Suppressor macrophage treated with lipopolysaccharide for 4 hours (primary cell): ENCODE measurements at regions not wholly inside any gene's neighbourhood (a gene's known extent, or its start where the extent isn't known, plus 50 kb on each side); places are given as distances from the start of the nearest gene placed in this dataset.
A peak's percentile ranks its signal among the peaks of the same experiment; 100 is the strongest.
"Not testable (repeated sequence)": the region's sequence is repeated elsewhere in the genome, so short reads cannot be mapped to it uniquely, and the experiment has no call there.

Source experiments
- DNase-seq: peaks from one replicate; pipeline ENCODE4 v3.0.0-alpha.2; 2020

- no peak for DNase-seq
These were observed 184.5 kb upstream of the SLC24A3 start for GRCh38 chr20:19027971-19028370.

GRCh38 chr20:19041787-19042186 is 170.7 kb upstream of the SLC24A3 start:
- no peak for DNase-seq

- DNase-seq: no peak
These were observed 167.1 kb upstream of the SLC24A3 start for GRCh38 chr20:19045371-19045770.

GRCh38 chr20:19047040-19047950 is 165.1 kb upstream of the SLC24A3 start:
- no peak for DNase-seq

- no peak for DNase-seq
These were observed 164.5 kb upstream of the SLC24A3 start for GRCh38 chr20:19047951-19048296.

GRCh38 chr20:19048995-19049501 is 163.4 kb upstream of the SLC24A3 start:
- DNase-seq: no peak

GRCh38 chr20:19049514-19049913 is 162.9 kb upstream of the SLC24A3 start:
- no peak for DNase-seq

GRCh38 chr20:19056909-19057308 is 155.5 kb upstream of the SLC24A3 start:
- peak; percentile 4 for DNase-seq

- not testable (repeated sequence) for DNase-seq
These were observed 147.7 kb upstream of the SLC24A3 start for GRCh38 chr20:19064788-19065187.

- DNase-seq: no peak
These were observed 144.5 kb upstream of the SLC24A3 start for GRCh38 chr20:19067986-19068385.

- no peak for DNase-seq
These were observed 142.4 kb upstream of the SLC24A3 start for GRCh38 chr20:19070026-19070425.

- DNase-seq: peak; percentile 5
These were observed 141.6 kb upstream of the SLC24A3 start for GRCh38 chr20:19070681-19071445.

GRCh38 chr20:19071446-19071725 is 141.1 kb upstream of the SLC24A3 start:
- DNase-seq: no peak

- DNase-seq: no peak
These were observed 140.4 kb upstream of the SLC24A3 start for GRCh38 chr20:19071902-19072498.

GRCh38 chr20:19072988-19073387 is 139.5 kb upstream of the SLC24A3 start:
- DNase-seq: no peak

- no peak for DNase-seq
These were observed 138.7 kb upstream of the SLC24A3 start for GRCh38 chr20:19073584-19074218.

- DNase-seq: no peak
These were observed 138.1 kb upstream of the SLC24A3 start for GRCh38 chr20:19074356-19074755.

- peak; percentile 37 for DNase-seq
These were observed 137.5 kb upstream of the SLC24A3 start for GRCh38 chr20:19074828-19075516.

- DNase-seq: no peak
These were observed 134.8 kb upstream of the SLC24A3 start for GRCh38 chr20:19077370-19078220.

- no peak for DNase-seq
These were observed 133.7 kb upstream of the SLC24A3 start for GRCh38 chr20:19078448-19079373.
